Right ventricle myocardium superior (tissue), 1 donor: ENCODE measurements at regions not wholly inside any gene's neighbourhood (a gene's known extent, or its start where the extent isn't known, plus 50 kb on each side); places are given as distances from the start of the nearest gene placed in this dataset.

ENCODE experiments used
- ATAC-seq: fragments of 200-7000 bp; cut with Tn5 transposase; one replicate; pipeline ENCODE4 v1.9.1; 2020; ENCODE audit warnings: mild to moderate bottlenecking; ENCODE audit not compliant: poor library complexity
- DNase-seq: peaks from one replicate; pipeline ENCODE4 v3.0.0-alpha.2; 2020
- intact Hi-C: fragments of 100-400 bp; cut with DNase I; formaldehyde crosslinking; loops from one replicate; pipeline ENCODE4 v1.11.2; 2022
- donor health status: DM: no; HTN: yes; CAD: no; lungs with severe emphysema.

- DNase-seq (no peak), ATAC-seq (no peak)
- intact Hi-C loops, result no loop called here
Measured at GRCh38 chr6:1257778-1258177, 54.1 kb upstream of the FOXQ1 start.

DNA sequence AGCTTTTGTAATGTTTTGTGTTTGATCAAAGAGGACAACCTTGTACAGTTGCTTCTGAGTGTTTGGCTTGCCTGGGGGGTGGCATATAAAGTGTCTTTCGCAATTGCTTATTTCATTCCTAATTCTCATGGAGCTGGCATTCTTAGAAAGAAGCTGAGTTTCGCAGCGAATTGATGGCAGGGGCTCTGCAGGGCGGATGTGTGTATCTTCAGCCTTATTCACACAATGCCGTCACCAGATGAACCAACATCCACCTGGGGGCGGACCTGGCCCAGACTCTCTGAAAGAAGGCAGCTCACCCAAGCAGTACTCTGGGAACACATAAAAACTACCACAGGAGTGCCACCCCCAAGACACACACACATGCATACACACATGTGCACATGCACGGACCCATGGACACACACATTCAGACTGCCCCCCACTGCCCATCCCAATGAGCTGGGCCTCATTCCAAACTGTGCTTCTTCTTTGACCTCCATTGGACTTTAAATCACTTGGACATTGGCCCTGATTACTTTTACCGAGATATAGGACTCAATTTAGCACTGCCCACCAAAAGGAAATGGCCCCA lies 55.4 kb upstream of the FOXQ1 start:
- intact Hi-C loops, result no loop called here
- DNase-seq (no peak), ATAC-seq (no peak)

DNA sequence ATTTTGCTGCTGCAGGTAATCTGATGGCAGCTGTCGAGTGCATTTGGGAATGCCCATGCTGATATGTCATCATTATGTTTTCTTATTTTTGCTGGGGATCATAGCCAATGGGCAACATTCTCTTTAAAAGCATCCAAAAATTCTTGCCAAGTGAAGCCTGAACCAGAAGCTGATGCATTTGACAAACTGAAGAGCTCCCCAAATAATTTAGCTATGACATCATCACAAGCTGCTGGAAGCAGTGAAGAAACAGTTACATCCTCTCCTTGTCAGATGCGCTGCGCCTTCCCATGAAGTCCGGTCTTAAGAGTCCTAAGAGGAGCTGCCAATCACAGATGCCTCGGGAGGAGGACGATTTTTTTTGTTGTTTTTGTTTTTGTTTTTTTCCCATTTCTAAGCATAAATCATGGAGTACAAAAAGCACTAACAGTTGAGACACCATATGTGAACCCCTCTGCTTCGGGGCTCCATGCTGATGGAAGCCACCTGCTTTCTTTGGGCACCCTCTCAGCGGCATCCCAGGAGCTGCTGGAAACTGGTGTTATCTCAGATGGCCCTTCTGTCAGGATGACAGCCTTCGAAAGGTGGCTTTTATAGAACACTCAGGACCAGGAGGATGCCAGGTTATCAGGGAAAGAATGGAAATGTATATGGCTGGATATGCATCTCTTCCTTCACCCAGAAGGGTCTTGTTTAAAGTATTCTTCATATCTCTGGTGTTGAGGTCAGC lies 56.1 kb upstream of the FOXQ1 start:
- ATAC-seq (no peak), DNase-seq (no peak)
- intact Hi-C loops, result no loop called here

DNA sequence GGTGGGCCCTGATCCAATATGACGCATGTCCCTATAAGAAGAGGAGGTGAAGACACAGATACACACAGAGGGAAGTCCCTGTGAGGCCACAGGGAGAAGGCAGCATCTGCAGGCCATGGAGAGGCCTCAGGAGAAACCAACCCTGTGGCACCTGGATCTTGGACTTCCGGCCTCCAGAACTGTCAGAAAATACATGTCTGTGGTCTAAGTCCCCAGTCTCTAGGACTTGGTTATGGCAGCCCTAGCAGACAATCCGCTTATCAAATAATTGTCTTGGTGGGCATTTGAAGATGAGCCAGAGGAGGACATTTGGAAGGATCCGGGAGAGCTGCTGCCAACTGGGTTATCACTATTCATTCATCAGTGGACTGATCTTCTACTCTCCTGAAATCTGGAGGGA lies 57.6 kb upstream of the FOXQ1 start:
- intact Hi-C loops, result no loop called here
- DNase-seq (no peak), ATAC-seq (no peak)

GRCh38 chr6:1253816-1254215 lies 58.1 kb upstream of the FOXQ1 start:
- DNase-seq (no peak), ATAC-seq (no peak)
- intact Hi-C loops, result no loop called here

DNA sequence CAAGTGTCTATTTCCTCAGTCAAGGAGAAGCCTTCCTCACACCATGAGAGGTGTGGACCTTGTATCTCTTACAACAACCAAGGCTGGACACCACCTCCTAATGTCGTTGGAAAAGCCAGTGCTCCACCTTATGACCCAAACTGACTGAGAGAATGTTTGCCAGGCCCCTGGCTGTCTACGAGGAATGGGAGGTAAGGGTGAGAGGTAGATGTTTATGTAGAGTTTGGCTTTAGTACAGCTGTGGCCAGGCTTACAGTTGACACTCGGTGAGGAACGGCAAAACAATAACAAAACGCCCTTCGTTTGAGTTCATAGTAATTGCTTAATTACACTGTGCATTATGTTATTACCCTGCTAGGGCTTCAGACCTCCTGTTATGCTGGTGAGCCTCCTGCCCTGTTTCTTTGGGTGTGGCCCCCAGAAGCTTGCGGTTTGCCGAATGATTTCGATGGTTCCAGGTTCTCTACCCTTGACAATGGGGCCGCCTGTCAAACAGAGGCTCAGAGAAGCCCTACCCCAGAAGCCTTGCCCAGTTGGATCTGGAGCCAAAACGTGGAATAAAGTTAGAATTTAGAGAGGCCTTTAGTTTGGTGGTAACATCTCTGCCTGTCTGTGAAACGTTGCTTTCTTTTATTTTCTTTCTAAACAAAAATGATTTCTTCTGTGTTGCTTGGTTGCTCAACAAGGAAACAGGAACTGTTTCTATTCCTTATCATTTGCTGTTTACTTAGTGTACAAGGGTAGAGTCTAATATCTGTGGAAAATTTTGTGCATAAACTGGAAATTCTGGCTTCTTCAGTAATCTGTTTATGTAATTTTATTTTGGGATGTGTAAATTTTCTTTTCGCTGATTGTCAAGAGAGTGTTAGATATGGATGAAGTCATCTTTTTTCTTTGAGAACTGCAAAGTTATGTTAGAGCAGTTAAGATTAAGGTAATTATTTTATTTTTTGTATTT lies 60.4 kb upstream of the FOXQ1 start:
- intact Hi-C loops, result no loop called here
- ATAC-seq, result no peak
- DNase-seq, result no peak

DNA sequence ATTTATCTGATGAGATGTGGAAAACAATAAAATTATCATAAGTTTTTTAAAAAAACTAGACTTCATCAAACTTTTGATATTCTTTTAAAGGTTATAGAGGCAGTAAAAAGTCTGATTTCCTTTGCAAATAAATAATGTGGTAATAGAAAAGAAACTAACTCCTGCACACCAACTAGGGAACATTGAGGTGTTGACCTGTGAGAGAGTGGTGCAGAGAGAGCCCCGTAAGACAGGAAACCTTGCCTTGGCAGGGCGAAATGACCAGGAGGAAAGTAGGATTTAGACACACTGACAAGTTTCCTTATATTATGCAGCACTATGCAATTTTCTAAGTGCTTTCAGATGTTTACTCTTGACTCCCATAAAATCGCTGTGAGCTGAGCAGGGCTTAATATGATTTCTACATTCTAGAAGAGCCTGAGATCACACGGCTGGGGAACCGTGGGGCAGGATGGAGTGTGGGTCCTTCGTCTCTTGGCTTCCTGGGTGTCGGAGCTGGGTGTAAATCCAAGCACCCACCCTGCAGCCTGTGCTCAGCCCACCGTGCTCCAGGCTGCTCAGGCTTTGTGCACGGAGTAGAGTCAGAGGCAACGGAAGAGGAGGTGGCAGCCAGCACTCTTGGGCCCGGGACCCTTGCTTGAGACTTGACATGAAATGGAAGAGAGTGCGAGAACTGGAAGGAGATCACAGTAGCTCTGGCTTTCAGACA lies 61.3 kb upstream of the FOXQ1 start:
- intact Hi-C loops, result no loop called here
- DNase-seq, result no peak
- no peak for ATAC-seq

DNA sequence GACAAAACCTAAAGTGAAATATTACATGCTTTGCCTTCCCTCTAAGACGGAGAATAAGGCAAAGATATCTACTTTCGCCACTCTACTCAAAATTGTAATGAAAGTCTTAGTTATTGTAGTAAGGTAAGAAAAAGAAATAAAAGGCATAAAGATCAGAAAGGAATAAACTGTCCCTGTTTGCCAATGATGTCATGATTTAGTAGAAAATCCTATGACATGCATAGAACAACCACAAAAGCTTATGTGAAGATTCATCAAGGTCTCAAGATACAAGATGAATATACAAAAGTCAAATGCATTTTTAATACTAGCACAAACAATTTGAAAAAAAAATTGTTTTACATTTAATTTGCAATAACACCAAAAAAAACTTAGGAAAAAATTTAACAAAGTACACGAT lies 64.0 kb upstream of the FOXQ1 start:
- ATAC-seq, result no peak
- no peak for DNase-seq
- intact Hi-C loops, result no loop called here

DNA sequence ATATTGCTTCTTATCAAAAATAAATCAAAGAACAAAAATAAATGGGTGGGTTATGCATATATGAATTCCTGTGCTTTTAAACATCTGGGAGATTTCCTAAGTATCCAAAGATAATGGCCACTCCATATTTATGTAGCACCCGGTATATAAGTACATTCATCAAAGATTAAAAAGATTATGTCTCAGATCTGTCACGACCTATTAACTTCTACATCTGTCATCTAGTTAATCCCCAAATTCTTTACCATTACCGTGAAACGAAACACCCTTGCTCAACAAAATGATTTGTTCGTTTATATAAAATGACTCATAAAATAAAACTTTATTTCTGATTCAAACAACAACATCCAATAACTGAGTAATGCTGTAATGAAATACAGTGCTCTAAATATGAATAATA lies 64.8 kb upstream of the FOXQ1 start:
- intact Hi-C loops, result no loop called here
- no peak for ATAC-seq
- no peak for DNase-seq

- ATAC-seq (no peak), DNase-seq (no peak)
- intact Hi-C loops, result no loop called here
Measured at GRCh38 chr6:1244941-1245340, 67.0 kb upstream of the FOXQ1 start.

GRCh38 chr6:1244278-1244677 lies 67.6 kb upstream of the FOXQ1 start:
- ATAC-seq, result no peak
- DNase-seq, result no peak
- intact Hi-C loops, result no loop called here

DNA sequence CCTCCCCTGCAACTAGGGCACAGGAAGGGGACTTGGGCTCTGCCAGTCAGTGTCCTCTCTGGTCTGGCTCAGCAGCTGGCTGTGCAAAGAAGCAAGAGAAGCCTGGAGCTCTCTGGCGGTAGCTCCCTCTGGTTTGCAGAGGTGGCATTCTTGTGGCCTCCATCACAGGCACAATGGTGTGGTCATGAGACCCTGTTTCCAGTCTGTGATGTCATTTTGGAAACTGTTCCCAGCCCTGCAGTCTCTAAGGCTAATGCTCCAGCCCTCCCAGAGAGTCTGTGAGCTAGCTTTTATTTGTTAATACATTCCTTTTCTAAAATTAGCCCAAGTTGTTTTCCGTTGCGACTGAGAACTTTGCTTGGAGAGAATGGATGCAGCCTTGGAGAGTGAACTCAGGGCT lies 69.5 kb upstream of the FOXQ1 start:
- ATAC-seq (no peak), DNase-seq (no peak)
- intact Hi-C loops, result no loop called here

DNA sequence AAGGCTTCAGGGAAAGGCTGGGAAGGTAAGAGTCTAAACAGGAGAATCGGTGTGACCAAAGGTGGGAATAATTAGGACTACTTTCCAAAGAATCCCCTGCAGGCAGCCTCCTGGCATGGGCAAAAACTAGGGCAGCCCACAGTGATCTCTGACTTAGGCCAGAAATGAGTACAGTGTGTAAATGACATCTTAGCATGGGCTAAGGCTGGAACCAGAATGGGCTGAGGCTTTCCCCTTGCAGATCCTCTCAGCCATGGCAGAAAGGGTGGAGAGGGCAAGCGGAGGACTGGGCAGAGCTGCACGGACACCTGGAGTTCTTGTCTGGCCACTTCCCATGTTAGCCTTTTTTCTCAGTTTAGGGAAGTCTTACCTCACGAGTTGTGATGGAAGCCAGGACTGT lies 69.9 kb upstream of the FOXQ1 start:
- DNase-seq (no peak), ATAC-seq (no peak)
- intact Hi-C loops, result no loop called here

DNA sequence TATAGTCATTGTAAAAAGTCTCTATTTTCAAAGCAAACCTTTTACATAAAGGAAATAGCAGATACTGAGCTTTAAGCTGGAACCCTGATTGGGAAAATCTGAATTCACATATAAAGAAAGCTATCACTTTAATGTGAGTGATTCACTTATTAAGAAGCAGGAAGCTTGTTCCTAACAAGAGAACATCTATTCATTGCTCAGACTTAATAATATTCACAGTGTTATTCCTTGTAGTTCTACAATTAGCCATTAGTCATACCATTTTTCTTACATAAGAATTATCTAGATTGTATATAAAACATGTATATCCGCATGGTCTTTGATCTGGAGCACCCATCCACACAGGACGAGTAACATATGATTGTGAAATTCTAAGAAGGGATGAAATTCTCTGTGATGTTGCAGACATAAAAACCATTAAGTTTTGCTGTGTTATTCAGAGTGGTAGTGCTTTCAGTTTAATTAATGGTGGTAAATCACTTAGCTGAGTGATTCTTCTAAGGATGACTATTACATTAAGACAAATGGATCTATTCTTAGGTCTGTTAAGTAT lies 71.1 kb upstream of the FOXQ1 start:
- ATAC-seq (no peak), DNase-seq (no peak)
- intact Hi-C loops, result no loop called here

DNA sequence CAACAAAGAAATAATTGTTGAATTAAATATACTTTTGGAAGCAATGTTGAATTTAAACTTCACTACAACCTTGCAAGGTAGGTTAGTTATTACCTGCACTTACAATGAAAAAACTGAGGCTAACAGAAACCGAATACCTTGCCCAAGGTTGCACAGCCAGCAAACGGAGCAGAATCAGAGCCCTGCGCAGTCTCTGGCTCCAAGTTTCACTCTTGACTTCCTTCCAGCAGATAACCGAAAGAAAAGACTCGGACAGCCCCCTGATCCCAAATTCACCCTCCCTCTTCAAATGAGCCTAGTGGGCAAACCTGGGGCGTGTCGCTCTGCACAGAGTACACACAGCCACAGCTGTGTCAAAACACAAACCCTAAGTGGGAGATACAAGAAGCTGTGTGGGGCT lies 72.1 kb upstream of the FOXQ1 start:
- ATAC-seq, result no peak
- intact Hi-C loops, result no loop called here
- DNase-seq, result no peak

- DNase-seq (no peak), ATAC-seq (no peak)
- intact Hi-C loops, result no loop called here
Measured at GRCh38 chr6:1238040-1238439, 73.9 kb upstream of the FOXQ1 start.

GRCh38 chr6:1237636-1238035 lies 74.3 kb upstream of the FOXQ1 start:
- DNase-seq (no peak), ATAC-seq (no peak)
- intact Hi-C loops, result no loop called here

DNA sequence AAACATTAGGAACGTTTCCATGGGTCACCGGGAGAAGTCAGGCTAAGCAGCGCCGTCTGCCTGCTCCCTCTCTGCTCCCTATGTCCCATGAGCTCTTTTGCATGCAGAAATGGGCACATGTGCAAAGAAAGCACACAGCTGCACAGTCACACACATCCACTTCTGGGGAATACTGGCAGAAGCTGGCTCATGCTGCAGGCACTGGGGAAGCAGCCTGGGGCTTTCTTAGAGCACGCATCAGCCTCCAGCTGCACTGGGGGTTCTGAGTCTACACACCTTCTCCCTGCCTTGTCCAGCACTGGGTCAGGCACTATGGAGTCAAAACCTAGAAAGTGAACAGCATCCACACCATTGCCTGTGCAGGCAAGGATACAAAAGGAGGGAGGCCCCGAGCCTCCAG lies 76.1 kb upstream of the FOXQ1 start:
- intact Hi-C loops, result no loop called here
- DNase-seq, result no peak

GRCh38 chr6:1233924-1234323 lies 78.0 kb upstream of the FOXQ1 start:
- no peak for ATAC-seq
- intact Hi-C loops, result no loop called here

More for the DNA sequence above, 76.1 kb upstream of the FOXQ1 start:
- no peak for ATAC-seq

More at GRCh38 chr6:1233924-1234323, 78.0 kb upstream of the FOXQ1 start:
- DNase-seq, result no peak
